SK-N-MC (cell line): ENCODE measurements at regions not wholly inside any gene's neighbourhood (a gene's known extent, or its start where the extent isn't known, plus 50 kb on each side); places are given as distances from the start of the nearest gene placed in this dataset.

ENCODE experiments used
- EZH2 ChIP-seq: fragments of 200-600 bp; sonication (generic); IDR thresholded peaks from one replicate; pipeline ENCODE4 v1.6.1; 2017; ENCODE audit warnings: antibody characterized with exemption
- POLR2AphosphoS5 ChIP-seq: IDR thresholded peaks from 2 replicates; pipeline ENCODE4 v1.6.1; 2012; ENCODE audit warnings: mild to moderate bottlenecking, low read depth, low read length, borderline replicate concordance

- TF ChIP-seq POLR2AphosphoS5, result no peak
- TF ChIP-seq EZH2, result no peak
Observed at GRCh38 chr6:16058201-16058928, 70.5 kb upstream of the MYLIP start.
